SK-N-SH (cell line): ENCODE measurements at regions not wholly inside any gene's neighbourhood (a gene's known extent, or its start where the extent isn't known, plus 50 kb on each side); places are given as distances from the start of the nearest gene placed in this dataset.

Source experiments
- CTCF ChIA-PET: fragments of 300-600, 350-600 bp; formaldehyde crosslinking; extraction: SDS; loops from one replicate; lab custom pipeline; 2021; lab: Yijun Ruan, JAX
- POLR2A ChIA-PET: fragments of 350-600 bp; sonication (Branson Sonifier 250); formaldehyde crosslinking; extraction: SDS; loops from one replicate; lab custom pipeline; 2020; ENCODE audit warnings: antibody characterized with exemption, inconsistent platforms; lab: Yijun Ruan, JAX
- DNase-seq: peaks from one replicate; pipeline ENCODE4 v3.0.0; 2012
- H2AFZ ChIP-seq: fragments of 200-600 bp; sonication (generic); 2 replicates; pipeline ENCODE4 v1.8.1; 2016; ENCODE audit warnings: antibody characterized with exemption, mild to moderate bottlenecking, low read depth
- H3F3A ChIP-seq: fragments of 200-600 bp; sonication (generic); replicated peaks from 2 replicates; pipeline ENCODE3; 2016; ENCODE audit warnings: antibody characterized with exemption, mild to moderate bottlenecking; ENCODE audit not compliant: insufficient read depth
- H3K27ac ChIP-seq, 2 experiments: fragments of 200-500 bp in 1 of 2; fragments of 200-600 bp in 1 of 2; sonication (Bioruptor generic) in 1 of 2; sonication (generic), shearing (Covaris generic) in 1 of 2; 2 replicates each; pipeline versions ENCODE4 v1.5.1 to v1.6.1; 2014 to 2016; ENCODE audit warnings: low read depth in 2 of 2, inconsistent platforms in 1 of 2, low read length in 1 of 2, mild to moderate bottlenecking in 1 of 2, mixed read lengths in 1 of 2
- H3K27me3 ChIP-seq: fragments of 200-600 bp; sonication (generic), shearing (Covaris generic); 2 replicates; pipeline ENCODE4 v1.6.1; 2016; ENCODE audit warnings: mixed run types; ENCODE audit not compliant: insufficient read depth
- H3K36me3 ChIP-seq, 2 experiments: fragments of 200-500 bp in 1 of 2; fragments of 200-600 bp in 1 of 2; sonication (Bioruptor generic) in 1 of 2; sonication (generic) in 1 of 2; replicated peaks in 1 of 2; 2 replicates each; pipeline versions ENCODE3 to v1.5.1; 2014 to 2016; ENCODE audit warnings: low read length in 1 of 2, mild to moderate bottlenecking in 1 of 2; ENCODE audit not compliant: insufficient read depth in 2 of 2, control insufficient read depth in 1 of 2
- H3K4me1 ChIP-seq, 2 experiments: fragments of 200-500 bp in 1 of 2; fragments of 200-600 bp in 1 of 2; sonication (Bioruptor generic) in 1 of 2; sonication (generic), shearing (Covaris generic) in 1 of 2; 2 replicates each; pipeline versions ENCODE4 v1.5.1 to v1.6.1; 2014 to 2016; ENCODE audit warnings: low read depth in 1 of 2, low read length in 1 of 2, mixed run types in 1 of 2; ENCODE audit not compliant: insufficient read depth in 2 of 2, control insufficient read depth in 1 of 2
- H3K4me2 ChIP-seq: fragments of 200-600 bp; sonication (generic), shearing (Covaris generic); 2 replicates; pipeline ENCODE4 v1.6.1; 2017; ENCODE audit warnings: mixed run types
- H3K4me3 ChIP-seq, 2 experiments: fragments of 200-500 bp in 1 of 2; fragments of 200-600 bp in 1 of 2; sonication (Bioruptor generic) in 1 of 2; sonication (generic), shearing (Covaris generic) in 1 of 2; 2 replicates each; pipeline versions ENCODE4 v1.5.1 to v1.8.1; 2014 to 2016; ENCODE audit warnings: low read depth in 2 of 2, inconsistent platforms in 1 of 2, low read length in 1 of 2, mild to moderate bottlenecking in 1 of 2, mixed read lengths in 1 of 2, moderate library complexity in 1 of 2
- H3K79me2 ChIP-seq: fragments of 200-600 bp; sonication (generic); 2 replicates; pipeline ENCODE4 v1.8.1; 2017; ENCODE audit warnings: mild to moderate bottlenecking; ENCODE audit not compliant: insufficient read depth
- H3K9ac ChIP-seq: fragments of 200-600 bp; sonication (generic); 2 replicates; pipeline ENCODE4 v1.6.1; 2017; ENCODE audit warnings: mixed run types
- H3K9me2 ChIP-seq: fragments of 200-600 bp; sonication (generic); 2 replicates; pipeline ENCODE4 v1.6.1; 2017; ENCODE audit warnings: mixed run types
- H3K9me3 ChIP-seq: fragments of 200-600 bp; sonication (generic); 2 replicates; pipeline ENCODE4 v1.6.1; 2017; ENCODE audit warnings: mixed run types, mild to moderate bottlenecking, moderate library complexity
- H4K20me1 ChIP-seq: fragments of 200-600 bp; sonication (generic); 2 replicates; pipeline ENCODE4 v1.6.1; 2017; ENCODE audit warnings: mild to moderate bottlenecking, mixed run types; ENCODE audit not compliant: insufficient read depth
- FOXJ3 ChIP-seq: sonication (generic); formaldehyde crosslinking; IDR thresholded peaks from 2 replicates; pipeline ENCODE4 v1.5.1; 2020; ENCODE audit warnings: mild to moderate bottlenecking, missing genetic modification reagents
- JUND ChIP-seq: IDR thresholded peaks from 2 replicates; pipeline ENCODE4 v1.4.0; 2012
- MXI1 ChIP-seq: IDR thresholded peaks from 2 replicates; pipeline ENCODE4 v1.6.1; 2012; ENCODE audit warnings: mild to moderate bottlenecking, low read depth, low read length, improper control_type of control experiment
- RAD21 ChIP-seq: IDR thresholded peaks from 2 replicates; pipeline ENCODE4 v1.6.1; 2012; ENCODE audit warnings: mild to moderate bottlenecking, low read length
- RCOR1 ChIP-seq: fragments of 150-350 bp; IDR thresholded peaks from 2 replicates; pipeline ENCODE4 v1.6.1; 2017; ENCODE audit warnings: antibody characterized with exemption, low read length
- WGBS: methylation state at CpG from one replicate; pipeline ENCODE4 v1.1.6; 2017; ENCODE audit warnings: low lambda C conversion rate; 5-methylcytosine and 5-hydroxymethylcytosine counted together

DNA sequence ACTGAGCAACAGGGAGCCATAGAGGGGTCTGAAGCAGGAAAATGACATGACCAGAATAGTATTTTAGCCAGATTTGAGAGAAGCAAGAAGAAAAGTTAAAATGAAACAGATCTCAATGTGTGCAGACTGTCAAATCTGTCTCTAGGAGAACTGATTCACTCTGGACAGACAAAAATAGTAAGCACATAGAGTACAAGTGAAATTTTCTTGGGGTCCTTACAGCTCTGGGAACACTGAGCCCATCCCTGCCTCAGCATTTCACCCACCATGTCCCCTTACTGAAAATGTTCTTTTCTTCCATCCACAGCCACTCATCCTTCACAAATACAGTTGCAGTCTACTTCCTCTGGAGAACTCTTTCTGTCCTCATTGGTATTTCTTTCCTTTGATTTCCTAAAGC, 359.2 kb downstream of the MTX2 start:
- Histone ChIP-seq H3K9me3 (no peaks in the 10 kb centered on the region), H3K36me3 (peaks cover 10 to 15% of the 10 kb centered on the region in 2 experiments), H3K9me2 (no peaks in the 10 kb centered on the region), H3K27ac (no peak overlapping the region), H3K79me2 (no peaks in the 10 kb centered on the region), H3K9ac (no peak overlapping the region), H2AFZ (no peak overlapping the region), H3K4me2 (no peak overlapping the region), H3K4me1 (peaks cover 0 to 3% of the 10 kb centered on the region in 2 experiments; a peak in 2 of 4 replicates), H3F3A (no peaks in the 10 kb centered on the region), H4K20me1 (no peaks in the 10 kb centered on the region), H3K4me3 (no peak overlapping the region), H3K27me3 (no peaks in the 10 kb centered on the region)
- ChIA-PET CTCF (interaction anchor here (0.7 to 31.9 kb wide), 7 partner anchors 9 to 539 kb away, joined by 3 to 1047 read pairs (median 3); partner anchors contain the start of genes HOXD8 and HOXD9), POLR2A (no interaction called here)
- TF ChIP-seq RCOR1: no peak
- no peak for TF ChIP-seq JUND
- no peak for DNase-seq

DNA sequence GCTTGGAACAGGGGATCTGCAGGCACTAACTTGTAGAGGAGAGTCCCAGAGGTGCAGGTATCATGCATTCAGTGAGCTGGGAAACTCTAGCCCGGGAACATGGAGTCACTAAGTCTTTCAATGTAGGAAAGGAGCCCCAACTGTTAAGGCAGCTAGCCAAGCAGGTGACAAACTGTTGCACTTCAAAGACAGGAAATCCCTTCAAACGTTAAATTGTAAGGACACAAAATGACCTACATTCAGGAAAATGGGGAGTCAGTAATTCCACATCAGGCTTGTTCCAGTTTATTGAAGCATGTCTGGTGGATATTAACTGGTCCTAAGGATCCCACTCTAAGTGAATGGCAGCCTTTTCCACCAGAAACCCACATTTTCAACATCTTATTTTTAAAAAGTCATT, 364.5 kb downstream of the MTX2 start:
- POLR2A ChIA-PET: interaction anchor here (1.1 to 2.3 kb wide), 3 partner anchors 59 to 511 kb away, joined by 3 to 7 read pairs (median 3); partner anchors contain the start of genes HOXD9 and MTX2

DNA sequence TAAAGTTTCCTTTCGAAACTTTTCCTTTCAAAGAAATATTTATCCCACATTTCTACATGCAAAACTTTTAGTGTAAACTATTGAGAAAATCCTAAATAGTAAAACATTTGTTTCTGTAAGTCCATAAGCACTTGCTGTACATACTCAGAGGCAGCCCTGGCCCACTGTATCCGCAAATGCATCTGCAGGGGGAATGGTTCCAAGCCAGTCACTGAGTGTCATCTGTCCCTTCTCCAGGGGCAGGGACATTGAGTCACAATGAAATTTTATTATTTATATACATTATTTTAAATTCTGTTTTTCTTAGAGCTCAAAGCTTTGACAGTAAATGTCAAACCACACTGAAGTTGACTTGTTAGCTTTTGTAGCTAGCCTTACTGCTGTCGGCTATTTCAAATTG, 367.2 kb downstream of the MTX2 start:
- H3K9me3 ChIP-seq: no peaks in the 10 kb centered on the region

More for the DNA sequence above, 364.5 kb downstream of the MTX2 start:
- Histone ChIP-seq H3K27ac (no peak overlapping the region; a peak in 1 of 4 replicates), H4K20me1 (no peaks in the 10 kb centered on the region), H2AFZ (no peak overlapping the region)
- CTCF ChIA-PET: interaction anchor here (0.6 to 31.9 kb wide), 11 partner anchors 11 to 517 kb away, joined by 3 to 1047 read pairs (median 6); partner anchors contain the start of genes HOXD1, HOXD10, HOXD8 and HOXD9
- TF ChIP-seq RCOR1: no peak
- TF ChIP-seq, all 33 proteins: peak for 0
- no peak overlapping the region for H3K4me3 ChIP-seq
- H3K4me2 ChIP-seq: no peak overlapping the region
- 91% methylated on average over 2 of the region's 2 CpGs for WGBS
- H3K27me3 ChIP-seq: no peaks in the 10 kb centered on the region
- H3K36me3 ChIP-seq: peaks cover 6 to 15% of the 10 kb centered on the region in 2 experiments
- no peaks in the 10 kb centered on the region for H3K9me2 ChIP-seq
- DNase-seq: no peak
- H3K9me3 ChIP-seq: no peaks in the 10 kb centered on the region
- H3K4me1 ChIP-seq: peaks cover 8 to 20% of the 10 kb centered on the region in 2 experiments; a peak in 3 of 4 replicates
- peaks cover 9% of the 10 kb centered on the region for H3F3A ChIP-seq
- H3K9ac ChIP-seq: no peak overlapping the region
- peaks cover 24% of the 10 kb centered on the region for H3K79me2 ChIP-seq

More for the DNA sequence above, 367.2 kb downstream of the MTX2 start:
- peak overlapping the region; percentile 91; the same call in 1 of the 2 replicates for H3K9ac ChIP-seq
- H3K36me3 ChIP-seq: peaks cover 6 to 12% of the 10 kb centered on the region in 2 experiments
- H3K9me2 ChIP-seq: no peaks in the 10 kb centered on the region
- H3K4me2 ChIP-seq: peak overlapping the region; percentile 90
- peak overlapping the region; percentile 75 to 82 for H3K4me3 ChIP-seq
- ChIA-PET POLR2A (interaction anchor here (1.3 to 3.4 kb wide), 7 partner anchors 51 to 514 kb away, joined by 4 to 45 read pairs (median 19); partner anchors contain the start of genes HOXD8 and HOXD9), CTCF (interaction anchor here (0.6 to 31.9 kb wide), 14 partner anchors 8 to 555 kb away, joined by 3 to 1047 read pairs (median 17); partner anchors contain the start of genes HOXD8 and HOXD9)
- peak overlapping the region; percentile 99 for H2AFZ ChIP-seq
- H3F3A ChIP-seq: peaks cover 13% of the 10 kb centered on the region
- peaks cover 24% of the 10 kb centered on the region for H3K79me2 ChIP-seq
- TF ChIP-seq RAD21 (peak; percentile 17; the same call in 1 of the 2 replicates), FOXJ3 (CRISPR knock-in tag) (no peak), MXI1 (0 out of 2 replicates have a peak, but pooled peaks have one; percentile 24)
- peak overlapping the region in 1 of 2 experiments; percentile 96; a peak in 3 of 4 replicates for H3K27ac ChIP-seq
- no peaks in the 10 kb centered on the region for H4K20me1 ChIP-seq
- H3K4me1 ChIP-seq: peaks cover 16 to 29% of the 10 kb centered on the region in 2 experiments; a peak in 3 of 4 replicates
- DNase-seq: peak; percentile 60
- WGBS: 61% methylated on average over 3 of the region's 3 CpGs
- no peaks in the 10 kb centered on the region for H3K27me3 ChIP-seq
